Urinary bladder (tissue), 3 donors: ENCODE measurements at regions not wholly inside any gene's neighbourhood (a gene's known extent, or its start where the extent isn't known, plus 50 kb on each side); places are given as distances from the start of the nearest gene placed in this dataset.
"Not testable (repeated sequence)": the region's sequence is repeated elsewhere in the genome, so short reads cannot be mapped to it uniquely, and the experiment has no call there.

Experiments
- DNase-seq: peaks from one replicate; pipeline ENCODE4 v3.0.0-alpha.2; 2015; ENCODE audit errors: extremely low spot score
- H3K27ac ChIP-seq: one replicate; pipeline ENCODE4 v1.5.1; 2013; ENCODE audit warnings: low read depth, mild to moderate bottlenecking, moderate library complexity
- H3K36me3 ChIP-seq: one replicate; pipeline ENCODE4 v1.6.1; 2013; ENCODE audit warnings: mild to moderate bottlenecking, moderate library complexity; ENCODE audit not compliant: insufficient read depth
- H3K4me1 ChIP-seq: one replicate; pipeline ENCODE4 v1.6.1; 2013; ENCODE audit warnings: mild to moderate bottlenecking, moderate library complexity; ENCODE audit not compliant: insufficient read depth
- H3K4me3 ChIP-seq: one replicate; pipeline ENCODE4 v1.5.1; 2013; ENCODE audit warnings: low read depth, low read length
- whole genome bisulfite sequencing: extraction: QIAGEN DNeasy Blood & Tissue Kit; methylation state at CpG from one replicate; pipeline ENCODE4 v1.1.7; 2013; 5-methylcytosine and 5-hydroxymethylcytosine counted together
- donor health status: healthy with polysubstance abuse.
- donor health status: healthy.

DNA sequence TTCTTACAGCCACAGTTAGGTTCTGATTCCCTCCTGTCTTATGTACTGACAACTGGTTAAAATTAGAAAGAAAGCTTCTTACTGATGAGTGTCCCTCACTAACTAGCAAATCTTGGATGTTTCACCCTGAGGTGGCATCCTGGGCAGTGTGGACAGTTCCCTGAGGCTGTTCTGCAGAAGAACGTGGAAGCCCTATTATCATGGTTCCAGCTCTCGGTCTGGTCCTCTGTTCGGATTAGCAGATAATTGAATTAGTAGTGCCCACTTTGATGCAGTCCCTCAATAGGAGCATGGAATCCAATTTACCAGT, 381.7 kb upstream of the NT5C1B start:
- H3K4me1 ChIP-seq = no peaks in the 10 kb centered on the region
- 93% methylated on average over 3 of the region's 3 CpGs for WGBS
- no peak for DNase-seq
- no peak overlapping the region for H3K4me3 ChIP-seq
- no peaks in the 10 kb centered on the region for H3K36me3 ChIP-seq
- H3K27ac ChIP-seq = no peak overlapping the region

DNA sequence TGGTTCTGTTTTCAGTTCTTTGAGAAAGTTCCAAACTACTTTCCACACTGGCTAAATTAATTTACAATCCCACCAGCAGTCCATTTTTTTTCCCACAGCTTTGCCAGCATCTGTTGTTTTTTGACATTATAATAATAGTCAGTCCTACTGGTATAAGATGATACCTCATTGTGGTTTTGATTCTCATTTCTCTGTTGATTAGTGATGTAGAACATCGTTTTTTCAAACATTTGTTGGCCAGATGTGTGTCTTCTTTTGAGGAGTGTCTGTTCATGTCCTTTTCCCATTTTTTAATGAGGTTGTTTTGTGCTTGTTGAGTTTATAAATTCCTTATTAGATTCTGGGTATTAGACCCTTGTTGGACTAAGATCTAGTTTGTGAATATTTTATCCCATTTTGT, 376.8 kb upstream of the NT5C1B start:
- H3K36me3 ChIP-seq = no peaks in the 10 kb centered on the region
- no peaks in the 10 kb centered on the region for H3K4me1 ChIP-seq
- no peak overlapping the region for H3K4me3 ChIP-seq
- DNase-seq = no peak
- 68% methylated on average over 1 of the region's 1 CpG for WGBS
- H3K27ac ChIP-seq = no peak overlapping the region

DNA sequence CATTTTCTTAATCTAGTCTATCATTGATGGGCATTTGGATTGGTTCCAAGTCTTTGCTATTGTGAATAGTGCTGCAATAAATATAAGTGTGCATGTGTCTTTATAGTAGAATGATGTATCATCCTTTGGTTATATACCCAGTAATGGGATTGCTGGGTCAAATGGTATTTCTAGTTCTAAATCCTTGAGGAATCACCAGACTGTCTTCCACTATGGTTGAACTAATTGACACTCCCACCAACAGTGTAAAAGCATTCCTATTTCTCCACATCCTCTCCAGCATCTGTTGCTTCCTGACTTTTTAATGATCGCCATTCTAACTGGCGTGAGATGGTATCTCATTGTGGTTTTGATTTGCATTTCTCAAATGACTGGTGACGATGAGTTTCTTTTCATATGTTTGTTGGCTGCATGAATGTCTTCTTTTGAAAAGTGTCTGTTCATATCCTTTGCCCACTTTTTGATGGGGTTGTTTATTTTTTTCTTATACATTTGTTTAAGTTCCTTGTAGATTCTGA, 374.4 kb upstream of the NT5C1B start:
- not testable (repeated sequence) for H3K27ac ChIP-seq, H3K36me3 ChIP-seq, DNase-seq, H3K4me3 ChIP-seq, H3K4me1 ChIP-seq
- WGBS = 95% methylated on average over 3 of the region's 3 CpGs

DNA sequence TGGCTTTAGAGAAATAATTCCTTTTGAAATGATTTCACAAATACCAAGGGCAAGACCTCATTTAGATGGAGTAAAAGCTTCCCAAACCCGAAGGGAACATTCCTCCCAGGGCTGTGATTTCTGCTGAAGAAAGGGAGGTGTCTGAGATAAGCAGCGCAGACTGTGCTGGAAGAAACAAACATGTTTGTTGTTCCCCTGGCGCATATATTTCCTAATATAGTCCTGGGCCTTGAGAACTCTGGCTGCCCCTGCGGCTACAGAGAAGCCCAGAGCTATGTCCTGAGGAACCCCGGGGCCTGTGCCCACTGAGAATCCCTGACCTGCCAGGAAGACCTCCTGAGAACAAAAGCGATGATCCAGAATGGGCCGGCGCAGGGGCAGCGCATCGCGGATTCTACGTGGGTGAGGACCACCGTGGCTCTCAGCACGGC, 372.6 kb upstream of the NT5C1B start:
- Histone ChIP-seq H3K4me1 (no peaks in the 10 kb centered on the region), H3K27ac (no peak overlapping the region), H3K4me3 (no peak overlapping the region), H3K36me3 (no peaks in the 10 kb centered on the region)
- DNase-seq = no peak
- 89% methylated on average over 14 of the region's 14 CpGs for WGBS

DNA sequence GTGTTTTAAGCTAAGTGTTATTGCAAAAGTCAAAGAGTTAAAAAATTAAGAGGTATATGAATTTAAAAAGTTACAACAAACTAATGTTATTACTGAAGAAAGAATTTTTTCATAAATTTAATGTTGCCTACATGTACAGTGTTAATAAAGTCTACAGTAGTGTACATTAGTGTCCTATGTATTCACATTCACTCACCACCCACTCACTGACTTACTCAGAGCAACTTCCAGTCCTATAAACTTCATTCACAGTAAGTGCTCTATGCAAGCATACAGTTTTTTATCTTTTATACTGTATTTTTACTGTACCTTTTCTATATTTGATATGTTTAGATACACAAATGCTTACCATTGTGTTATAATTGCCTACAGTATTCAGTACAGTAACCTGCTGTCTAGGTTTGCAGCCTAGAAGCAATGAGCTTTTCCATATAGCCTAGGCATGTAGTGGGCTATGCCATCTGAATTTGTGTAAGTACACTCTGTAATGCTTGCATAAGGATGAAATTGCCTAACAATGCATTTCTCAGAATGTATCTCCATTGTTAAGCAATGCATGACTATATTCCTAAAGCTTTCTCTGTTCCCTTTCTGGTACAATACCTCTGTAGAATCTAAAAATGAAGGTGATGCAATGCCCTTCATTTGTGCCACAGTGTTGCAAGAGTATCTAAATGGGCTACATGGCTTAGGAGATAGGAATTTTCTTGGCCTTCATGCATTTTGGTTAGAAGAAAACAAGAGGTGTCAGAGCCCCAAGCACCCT, 370.8 kb upstream of the NT5C1B start:
- no peak overlapping the region for H3K4me3 ChIP-seq
- H3K27ac ChIP-seq = no peak overlapping the region
- no peaks in the 10 kb centered on the region for H3K4me1 ChIP-seq
- no peaks in the 10 kb centered on the region for H3K36me3 ChIP-seq
- DNase-seq = no peak

DNA sequence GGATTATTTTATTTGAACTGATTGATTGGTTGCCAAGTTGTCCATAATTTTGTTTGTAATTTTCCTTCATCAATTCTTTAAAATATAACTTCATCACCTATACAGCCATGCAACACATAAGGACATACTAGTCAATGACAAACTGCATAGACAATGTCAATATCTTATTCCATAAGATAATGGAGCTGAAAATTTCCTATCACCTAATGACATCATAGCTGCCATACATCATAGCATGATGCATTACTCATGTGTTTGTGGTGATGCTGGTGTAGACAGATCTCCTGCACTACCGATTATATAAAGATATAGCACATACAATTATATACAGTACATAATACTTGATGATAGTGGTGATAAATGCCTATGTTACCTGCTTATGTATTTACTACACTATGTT, 369.8 kb upstream of the NT5C1B start:
- 86% methylated on average over 1 of the region's 1 CpG for WGBS
- Histone ChIP-seq H3K36me3 (no peaks in the 10 kb centered on the region), H3K4me3 (no peak overlapping the region), H3K4me1 (no peaks in the 10 kb centered on the region), H3K27ac (no peak overlapping the region)
- no peak for DNase-seq

DNA sequence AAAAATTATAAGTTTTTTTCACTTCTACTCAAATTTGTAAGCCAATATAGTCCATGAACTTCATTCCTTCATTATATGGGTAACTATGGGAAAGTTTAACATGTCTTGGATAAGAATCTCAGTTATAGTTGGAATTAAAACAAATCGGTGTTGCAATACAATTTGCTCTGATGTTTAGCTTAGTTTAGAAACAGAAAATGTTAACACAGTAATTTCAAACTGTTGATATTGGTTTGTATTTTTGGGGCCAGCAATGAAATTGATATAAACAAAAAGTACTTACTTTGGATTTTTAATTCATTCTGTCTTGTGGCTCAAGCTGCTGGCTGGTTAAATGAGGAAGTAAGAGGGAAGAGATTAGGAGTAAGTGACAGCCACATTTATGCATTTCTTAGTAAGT, 368.5 kb upstream of the NT5C1B start:
- 26% methylated on average over 1 of the region's 1 CpG for WGBS
- Histone ChIP-seq H3K36me3 (no peaks in the 10 kb centered on the region), H3K4me3 (no peak overlapping the region), H3K27ac (no peak overlapping the region), H3K4me1 (no peaks in the 10 kb centered on the region)
- DNase-seq = no peak

DNA sequence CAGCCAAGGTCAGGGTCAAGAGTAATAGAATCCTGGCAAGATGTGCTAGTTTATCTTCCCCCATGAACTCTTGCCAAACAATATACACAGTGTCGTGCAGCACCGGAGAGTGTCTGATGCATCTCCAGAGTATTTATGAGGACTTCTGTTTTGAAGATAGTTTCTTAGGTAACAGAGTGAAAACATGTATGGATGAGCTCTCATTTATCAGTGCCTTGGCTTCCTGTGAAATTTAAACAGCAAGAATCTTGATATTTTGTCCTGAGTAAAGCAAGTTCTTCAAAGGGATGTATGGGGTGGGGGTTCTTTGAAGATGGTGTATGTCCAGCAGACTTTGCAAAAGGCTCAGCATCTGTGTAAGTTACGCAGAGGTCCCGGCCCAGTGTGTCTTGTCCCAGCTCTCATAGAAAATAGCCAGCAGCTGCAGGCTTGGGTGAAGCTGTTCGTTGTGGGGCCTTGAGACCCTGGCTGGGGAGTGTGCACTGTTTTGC, 361.0 kb upstream of the NT5C1B start:
- DNase-seq = peak; percentile 71
- H3K27ac ChIP-seq = peak overlapping the region; percentile 28
- WGBS = 22% methylated on average over 5 of the region's 5 CpGs
- H3K4me3 ChIP-seq = no peak overlapping the region
- no peaks in the 10 kb centered on the region for H3K4me1 ChIP-seq
- no peaks in the 10 kb centered on the region for H3K36me3 ChIP-seq

DNA sequence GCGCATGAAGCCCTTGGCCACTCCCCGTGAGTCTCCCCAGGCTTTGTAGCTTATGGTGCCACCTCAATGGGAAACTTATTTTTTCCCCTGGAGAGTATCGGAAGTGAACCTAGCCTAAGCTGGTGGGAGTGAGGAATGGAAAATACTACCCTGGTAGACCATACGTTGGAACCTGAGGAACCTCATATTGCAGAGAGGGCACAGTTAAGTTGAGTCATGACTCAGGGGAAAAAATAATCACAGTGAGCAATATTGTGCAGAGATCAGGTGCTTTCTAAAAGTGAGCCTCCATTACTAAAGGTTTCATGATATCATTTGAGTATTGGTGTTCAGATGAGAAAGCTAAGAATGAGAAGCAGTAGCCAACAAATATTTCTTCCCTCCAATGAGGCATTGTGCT, 360.5 kb upstream of the NT5C1B start:
- WGBS = 64% methylated on average over 4 of the region's 4 CpGs
- no peaks in the 10 kb centered on the region for H3K36me3 ChIP-seq
- H3K4me3 ChIP-seq = no peak overlapping the region
- DNase-seq = no peak
- H3K4me1 ChIP-seq = no peaks in the 10 kb centered on the region
- H3K27ac ChIP-seq = peak overlapping the region; percentile 28

DNA sequence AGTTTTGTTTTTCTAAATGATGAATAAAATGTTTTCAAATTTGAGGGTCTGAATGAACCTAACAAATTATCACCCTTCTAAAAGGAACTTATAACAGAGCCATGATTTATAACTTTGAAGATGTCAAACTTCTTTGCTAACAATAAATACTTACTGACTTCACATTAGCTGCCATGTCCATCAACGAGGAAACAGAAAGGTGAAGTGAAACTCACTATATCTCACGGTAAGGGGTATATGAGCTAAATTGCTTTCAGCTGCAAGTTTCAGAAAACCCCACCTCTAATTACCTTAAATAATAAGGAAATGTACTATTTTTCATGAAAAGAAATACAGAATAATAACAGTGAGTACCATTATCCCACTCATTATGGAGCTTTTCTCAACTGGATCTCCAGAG, 350.8 kb upstream of the NT5C1B start:
- DNase-seq = no peak
- no peak overlapping the region for H3K4me3 ChIP-seq
- no peaks in the 10 kb centered on the region for H3K36me3 ChIP-seq
- H3K4me1 ChIP-seq = no peaks in the 10 kb centered on the region
- 92% methylated on average over 2 of the region's 2 CpGs for WGBS
- H3K27ac ChIP-seq = no peak overlapping the region

DNA sequence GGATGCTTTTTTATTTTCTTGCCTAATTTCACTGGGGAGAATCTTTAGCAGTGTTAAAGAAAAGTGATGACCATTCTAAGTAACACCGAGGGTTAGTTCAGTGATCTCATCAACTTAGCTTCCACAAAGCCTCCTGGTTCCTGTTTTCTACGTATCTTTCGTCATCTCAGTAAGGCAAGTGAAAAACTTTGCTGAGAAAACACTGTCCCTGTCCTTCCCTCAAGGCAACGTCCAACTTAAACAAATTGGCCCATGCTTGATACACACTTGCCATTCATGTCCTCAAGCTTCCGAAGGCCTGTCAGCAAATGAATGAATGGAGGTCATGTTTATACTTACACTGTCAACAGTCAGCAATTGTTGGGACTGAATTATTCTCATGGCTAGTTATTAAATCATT, 350.4 kb upstream of the NT5C1B start:
- not testable (repeated sequence) for H3K27ac ChIP-seq, H3K4me1 ChIP-seq, H3K36me3 ChIP-seq, DNase-seq, H3K4me3 ChIP-seq
- WGBS = 76% methylated on average over 4 of the region's 5 CpGs

DNA sequence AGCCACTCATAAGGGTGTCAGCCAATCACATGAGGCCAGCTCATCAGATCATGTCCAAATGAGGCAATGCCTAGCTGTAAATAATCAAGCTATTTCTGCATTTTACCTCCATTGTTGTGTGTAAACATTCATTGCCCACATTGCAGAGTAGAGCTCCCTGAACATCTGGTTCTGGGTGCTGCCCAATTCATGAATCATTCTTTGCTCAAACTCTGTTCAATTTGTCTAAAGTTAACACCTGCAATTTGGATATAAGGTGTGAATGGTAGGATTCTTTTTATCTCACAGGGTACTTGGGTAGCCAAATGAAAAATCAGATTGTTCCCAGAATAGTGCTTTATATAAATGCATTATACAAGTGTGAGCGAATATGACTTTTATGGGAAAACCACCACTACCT, 345.5 kb upstream of the NT5C1B start:
- no peak overlapping the region for H3K4me3 ChIP-seq
- no peak for DNase-seq
- no peak overlapping the region for H3K27ac ChIP-seq
- peaks cover 3% of the 10 kb centered on the region for H3K36me3 ChIP-seq
- WGBS = 96% methylated on average over 1 of the region's 1 CpG
- no peaks in the 10 kb centered on the region for H3K4me1 ChIP-seq

DNA sequence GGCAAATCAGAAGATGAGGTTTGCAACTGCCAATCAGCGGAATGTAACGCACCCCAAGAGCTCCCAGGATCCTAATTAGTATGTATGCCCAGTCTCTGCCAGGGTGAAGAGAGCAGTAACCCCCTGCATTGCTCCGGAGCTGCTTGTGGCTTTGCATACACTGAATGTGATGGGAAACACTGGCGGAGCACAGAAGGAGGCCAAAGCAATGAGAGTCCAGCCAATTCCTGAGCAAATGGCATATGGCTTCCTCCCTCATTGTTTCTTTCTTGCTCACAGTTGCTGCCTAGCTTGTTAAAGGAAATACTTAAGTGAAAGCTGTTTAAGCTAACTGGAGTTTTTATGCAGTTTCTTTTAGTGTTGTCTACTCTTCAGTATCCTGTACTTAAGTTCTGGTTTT, 343.5 kb upstream of the NT5C1B start:
- WGBS = 79% methylated on average over 4 of the region's 4 CpGs
- Histone ChIP-seq H3K36me3 (peaks cover 3% of the 10 kb centered on the region), H3K27ac (no peak overlapping the region), H3K4me3 (no peak overlapping the region), H3K4me1 (no peaks in the 10 kb centered on the region)
- no peak for DNase-seq

DNA sequence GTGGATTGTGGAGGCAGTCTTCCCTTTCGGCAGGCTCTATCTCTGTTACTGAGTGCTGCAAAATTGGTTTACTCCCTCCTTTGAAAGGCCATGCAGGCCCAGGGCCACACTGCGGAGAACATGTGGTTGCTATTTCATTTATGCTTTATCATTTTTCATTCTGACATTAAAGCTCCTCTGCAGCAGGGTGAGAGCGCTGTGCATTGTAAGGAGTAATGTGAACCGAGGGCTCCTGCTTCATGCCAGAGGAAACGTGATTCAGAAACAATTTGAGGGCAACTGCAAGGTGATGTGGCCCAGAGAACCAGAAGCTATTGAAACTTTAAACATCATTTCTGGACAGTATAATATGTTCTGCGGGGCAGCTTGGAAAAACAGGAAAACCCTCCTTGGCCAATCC, 341.6 kb upstream of the NT5C1B start:
- DNase-seq = no peak
- H3K27ac ChIP-seq = no peak overlapping the region
- peaks cover 3% of the 10 kb centered on the region for H3K36me3 ChIP-seq
- no peak overlapping the region for H3K4me3 ChIP-seq
- H3K4me1 ChIP-seq = no peaks in the 10 kb centered on the region
- WGBS = 71% methylated on average over 6 of the region's 6 CpGs
